Mesenchymal stem cell (in vitro differentiated cells and primary cell): ENCODE measurements at regions not wholly inside any gene's neighbourhood (a gene's known extent, or its start where the extent isn't known, plus 50 kb on each side); places are given as distances from the start of the nearest gene placed in this dataset.
"Not testable (repeated sequence)": the region's sequence is repeated elsewhere in the genome, so short reads cannot be mapped to it uniquely, and the experiment has no call there.

Experiments
- DNase-seq: peaks from one replicate; pipeline ENCODE4 v3.0.0-alpha.2; 2013
- H2AFZ ChIP-seq: one replicate; pipeline ENCODE4 v1.6.1; 2013; ENCODE audit warnings: low read depth, mild to moderate bottlenecking, control low read depth, inconsistent platforms, low read length, moderate library complexity
- H2AK5ac ChIP-seq: 2 replicates; pipeline ENCODE4 v1.6.1; 2013; ENCODE audit warnings: low read length, moderate library complexity, mild to moderate bottlenecking, inconsistent platforms; ENCODE audit not compliant: severe bottlenecking
- H2BK120ac ChIP-seq: one replicate; pipeline ENCODE4 v1.6.1; 2013; ENCODE audit warnings: low read depth, mild to moderate bottlenecking, inconsistent platforms, low read length, moderate library complexity
- H2BK12ac ChIP-seq, 2 experiments: one replicate each; pipeline ENCODE4 v1.6.1; 2013; ENCODE audit warnings: inconsistent platforms in 2 of 2, low read length in 2 of 2, mild to moderate bottlenecking in 2 of 2, moderate library complexity in 2 of 2, control low read depth in 1 of 2
- H2BK15ac ChIP-seq: one replicate; pipeline ENCODE4 v1.6.1; 2013; ENCODE audit warnings: mild to moderate bottlenecking, low read depth, inconsistent platforms; ENCODE audit not compliant: poor library complexity, severe bottlenecking
- H2BK5ac ChIP-seq: 2 replicates; pipeline ENCODE4 v1.6.1; 2013; ENCODE audit warnings: low read depth, mild to moderate bottlenecking, low read length, control low read depth, inconsistent platforms; ENCODE audit not compliant: poor library complexity, severe bottlenecking
- H3K14ac ChIP-seq, 2 experiments: one replicate each; pipeline ENCODE4 v1.6.1; 2013; ENCODE audit warnings: inconsistent platforms in 2 of 2, low read length in 2 of 2, control low read depth in 1 of 2, mild to moderate bottlenecking in 1 of 2, moderate library complexity in 1 of 2
- H3K18ac ChIP-seq, 2 experiments: one replicate each; pipeline ENCODE4 v1.6.1; 2013; ENCODE audit warnings: inconsistent platforms in 2 of 2, low read length in 2 of 2, control low read depth in 1 of 2, low read depth in 1 of 2, mild to moderate bottlenecking in 1 of 2
- H3K23ac ChIP-seq, 2 experiments: one replicate each; pipeline ENCODE4 v1.6.1; 2013; ENCODE audit warnings: inconsistent platforms in 2 of 2, low read length in 2 of 2, mild to moderate bottlenecking in 2 of 2, moderate library complexity in 2 of 2, control low read depth in 1 of 2
- H3K27ac ChIP-seq: 2 replicates; pipeline ENCODE4 v1.5.1; 2013; ENCODE audit warnings: mild to moderate bottlenecking, moderate library complexity, low read length, control low read depth, inconsistent platforms; ENCODE audit not compliant: poor library complexity, severe bottlenecking
- H3K27me3 ChIP-seq, 2 experiments: 2 replicates each; pipeline versions ENCODE4 v1.6.1 to v1.7.0; 2013; ENCODE audit warnings: low read length in 2 of 2, mild to moderate bottlenecking in 2 of 2, moderate library complexity in 2 of 2, control low read depth in 1 of 2, inconsistent platforms in 1 of 2; ENCODE audit not compliant: control insufficient read depth in 1 of 2, insufficient read depth in 1 of 2
- H3K36me3 ChIP-seq, 2 experiments: 2 replicates each; pipeline versions ENCODE4 v1.6.1 to v1.7.0; 2013; ENCODE audit warnings: low read length in 2 of 2, control low read depth in 1 of 2, inconsistent platforms in 1 of 2, low read depth in 1 of 2, mild to moderate bottlenecking in 1 of 2; ENCODE audit not compliant: insufficient read depth in 2 of 2, control insufficient read depth in 1 of 2
- H3K4ac ChIP-seq, 2 experiments: one replicate each; pipeline ENCODE4 v1.6.1; 2013; ENCODE audit warnings: inconsistent platforms in 2 of 2, low read length in 2 of 2, mild to moderate bottlenecking in 2 of 2, moderate library complexity in 2 of 2, control low read depth in 1 of 2, low read depth in 1 of 2
- H3K4me1 ChIP-seq: 2 replicates; pipeline ENCODE4 v1.6.1; 2013; ENCODE audit warnings: low read depth, low read length, control low read depth; ENCODE audit not compliant: control insufficient read depth, insufficient read depth
- H3K4me2 ChIP-seq: 2 replicates; pipeline ENCODE4 v1.6.1; 2013; ENCODE audit warnings: low read length, mild to moderate bottlenecking, inconsistent platforms; ENCODE audit not compliant: poor library complexity, severe bottlenecking
- H3K4me3 ChIP-seq, 2 experiments: 2 replicates each; pipeline versions ENCODE4 v1.5.1 to v1.7.0; 2013; ENCODE audit warnings: low read length in 2 of 2, mild to moderate bottlenecking in 2 of 2, control low read depth in 1 of 2, low read depth in 1 of 2; ENCODE audit not compliant: insufficient read depth in 1 of 2
- H3K79me1 ChIP-seq: replicated peaks from 2 replicates; pipeline ENCODE4 v1.6.1; 2013; ENCODE audit warnings: mild to moderate bottlenecking, control low read depth, low read length, inconsistent platforms; ENCODE audit not compliant: poor library complexity, severe bottlenecking
- H3K9ac ChIP-seq: 2 replicates; pipeline ENCODE4 v1.7.0; 2013; ENCODE audit warnings: mild to moderate bottlenecking, low read length, moderate library complexity
- H3K9me3 ChIP-seq: 2 replicates; pipeline ENCODE4 v1.7.0; 2013; ENCODE audit warnings: mild to moderate bottlenecking, low read length; ENCODE audit not compliant: control insufficient read depth
- H4K8ac ChIP-seq: one replicate; pipeline ENCODE4 v1.6.1; 2013; ENCODE audit warnings: inconsistent platforms, mild to moderate bottlenecking, low read length, moderate library complexity
- H4K91ac ChIP-seq: one replicate; pipeline ENCODE4 v1.6.1; 2013; ENCODE audit warnings: mild to moderate bottlenecking, low read length, inconsistent platforms
- WGBS: methylation state at CpG from one replicate; pipeline ENCODE4 v1.1.7; 2013; ENCODE audit warnings: mixed read lengths; 5-methylcytosine and 5-hydroxymethylcytosine counted together

GRCh38 chr18:10134204-10134603, 220.4 kb downstream of the VAPA start:
- Histone ChIP-seq H2BK120ac (no peak overlapping the region), H3K4me1 (peaks cover 6% of the 10 kb centered on the region), H3K4me2 (no peak overlapping the region), H2BK5ac (no peak overlapping the region), H3K9me3 (no peaks in the 10 kb centered on the region), H3K27ac (no peak overlapping the region), H4K91ac (no peak overlapping the region), H3K79me1 (no peaks in the 10 kb centered on the region), H2AK5ac (no peak overlapping the region), H4K8ac (peak overlapping the region; percentile 45), H3K9ac (no peak overlapping the region), H2AFZ (no peak overlapping the region), H2BK15ac (no peak overlapping the region), H3K4ac (no peak overlapping the region), H3K14ac (no peak overlapping the region), H2BK12ac (peak overlapping the region in 1 of 2 experiments; percentile 50), H3K27me3 (peaks cover 5% of the 10 kb centered on the region in 2 experiments), H3K23ac (no peak overlapping the region), H3K36me3 (no peaks in the 10 kb centered on the region), H3K18ac (no peak overlapping the region), H3K4me3 (no peak overlapping the region)
- DNase-seq, result no peak
- 94% methylated on average over 14 of the region's 14 CpGs for WGBS

GRCh38 chr18:10134749-10135148, 220.9 kb downstream of the VAPA start:
- H3K4me1 ChIP-seq, DNase-seq, H3K9ac ChIP-seq, H3K4me2 ChIP-seq, H2BK15ac ChIP-seq, H3K18ac ChIP-seq, H4K91ac ChIP-seq, H2BK5ac ChIP-seq, H2BK12ac ChIP-seq, H3K4me3 ChIP-seq, H2AK5ac ChIP-seq, H3K36me3 ChIP-seq, H3K23ac ChIP-seq, H3K27me3 ChIP-seq, H3K14ac ChIP-seq, H2BK120ac ChIP-seq, H4K8ac ChIP-seq, H3K79me1 ChIP-seq, H2AFZ ChIP-seq, H3K4ac ChIP-seq, H3K27ac ChIP-seq, H3K9me3 ChIP-seq: not testable (repeated sequence)
- WGBS, result 100% methylated on average over 2 of the region's 3 CpGs

GRCh38 chr18:10135302-10135926, 221.6 kb downstream of the VAPA start:
- Histone ChIP-seq H2BK15ac (no peak overlapping the region), H2AFZ (no peak overlapping the region), H3K14ac (no peak overlapping the region), H4K8ac (no peak overlapping the region), H4K91ac (no peak overlapping the region), H3K79me1 (no peaks in the 10 kb centered on the region), H3K36me3 (no peaks in the 10 kb centered on the region), H2BK12ac (no peak overlapping the region), H3K23ac (no peak overlapping the region), H3K18ac (peak overlapping the region in 1 of 2 experiments; percentile 28), H3K4ac (no peak overlapping the region), H3K9me3 (no peaks in the 10 kb centered on the region), H3K27ac (no peak overlapping the region), H3K27me3 (peaks cover 5% of the 10 kb centered on the region in 2 experiments), H3K4me3 (no peak overlapping the region), H2BK5ac (peak overlapping the region; percentile 47), H3K9ac (no peak overlapping the region), H3K4me2 (no peak overlapping the region), H3K4me1 (peaks cover 14% of the 10 kb centered on the region), H2BK120ac (no peak overlapping the region), H2AK5ac (no peak overlapping the region)
- 92% methylated on average over 2 of the region's 3 CpGs for WGBS
- DNase-seq, result no peak

- Histone ChIP-seq H2AK5ac (no peak overlapping the region), H2BK15ac (no peak overlapping the region), H3K9me3 (no peaks in the 10 kb centered on the region), H3K4ac (no peak overlapping the region), H3K27ac (no peak overlapping the region), H4K91ac (peak overlapping the region; percentile 52), H3K23ac (no peak overlapping the region), H2BK12ac (peak overlapping the region; percentile 69 to 70), H3K4me3 (no peak overlapping the region), H3K36me3 (no peaks in the 10 kb centered on the region), H2BK120ac (peak overlapping the region; percentile 9), H3K14ac (no peak overlapping the region), H3K4me1 (peaks cover 12% of the 10 kb centered on the region), H3K79me1 (no peaks in the 10 kb centered on the region), H2AFZ (no peak overlapping the region), H3K9ac (no peak overlapping the region), H3K4me2 (no peak overlapping the region), H3K27me3 (no peaks in the 10 kb centered on the region), H3K18ac (peak overlapping the region; percentile 48 to 84), H4K8ac (peak overlapping the region; percentile 64), H2BK5ac (no peak overlapping the region)
- 40% methylated on average over 3 of the region's 3 CpGs for WGBS
- DNase-seq, result peak; percentile 62
These were observed 224.9 kb downstream of the VAPA start for GRCh38 chr18:10138719-10139118.
